Choroid plexus epithelial cell (primary cell): ENCODE measurements at regions not wholly inside any gene's neighbourhood (a gene's known extent, or its start where the extent isn't known, plus 50 kb on each side); places are given as distances from the start of the nearest gene placed in this dataset.

Source experiments
- DNase-seq: peaks from one replicate; pipeline ENCODE4 v3.0.0-alpha.2; 2010; ENCODE audit warnings: low read depth
- H3K4me3 ChIP-seq: 2 replicates; pipeline ENCODE4 v1.5.1; 2011; ENCODE audit warnings: low read depth, mild to moderate bottlenecking, control low read depth, low read length, moderate library complexity
- CTCF ChIP-seq: conservative IDR thresholded peaks from 2 replicates; pipeline ENCODE4 v1.5.1; 2011; ENCODE audit warnings: low read depth, mild to moderate bottlenecking, control low read depth, inconsistent platforms, low read length, moderate library complexity

- no peak overlapping the region for H3K4me3 ChIP-seq
- peak; percentile 14 for DNase-seq
- no peak for TF ChIP-seq CTCF
These were observed 330.8 kb downstream of the TXNL1 start for GRCh38 chr18:56307354-56308170.

- DNase-seq = no peak
- H3K4me3 ChIP-seq = no peak overlapping the region
- TF ChIP-seq CTCF = no peak
These were observed 331.6 kb downstream of the TXNL1 start for GRCh38 chr18:56306797-56307196.

GRCh38 chr18:56305583-56305982 is 332.8 kb downstream of the TXNL1 start:
- no peak for TF ChIP-seq CTCF
- H3K4me3 ChIP-seq = no peak overlapping the region
- DNase-seq = no peak

- no peak for TF ChIP-seq CTCF
- no peak for DNase-seq
- no peak overlapping the region for H3K4me3 ChIP-seq
These were observed 336.2 kb downstream of the TXNL1 start for GRCh38 chr18:56302156-56302555.

GRCh38 chr18:56299740-56300139 is 338.7 kb downstream of the TXNL1 start:
- DNase-seq = no peak
- TF ChIP-seq CTCF = no peak
- H3K4me3 ChIP-seq = no peak overlapping the region

GRCh38 chr18:56298935-56299334 is 339.5 kb downstream of the TXNL1 start:
- peak; percentile 38 for TF ChIP-seq CTCF
- H3K4me3 ChIP-seq = no peak overlapping the region
- peak; percentile 30 for DNase-seq

GRCh38 chr18:56296381-56296780 is 342.0 kb downstream of the TXNL1 start:
- no peak overlapping the region for H3K4me3 ChIP-seq
- no peak for TF ChIP-seq CTCF
- DNase-seq = no peak
